Fibroblast of villous mesenchyme (primary cell): ENCODE measurements at regions not wholly inside any gene's neighbourhood (a gene's known extent, or its start where the extent isn't known, plus 50 kb on each side); places are given as distances from the start of the nearest gene placed in this dataset.

Experiments
- DNase-seq: peaks from one replicate; pipeline ENCODE4 v3.0.0-alpha.2; 2010; ENCODE audit warnings: low read depth
- H3K4me3 ChIP-seq: 2 replicates; pipeline ENCODE4 v1.5.1; 2011; ENCODE audit warnings: low read depth, mild to moderate bottlenecking, low read length
- TF ChIP-seq, protein P1 (sequence below): IDR thresholded peaks from 2 replicates; pipeline ENCODE4 v1.5.1; 2012; ENCODE audit warnings: low read depth, mild to moderate bottlenecking, low read length; ENCODE audit not compliant: insufficient read depth

- TF ChIP-seq, protein P1, sequence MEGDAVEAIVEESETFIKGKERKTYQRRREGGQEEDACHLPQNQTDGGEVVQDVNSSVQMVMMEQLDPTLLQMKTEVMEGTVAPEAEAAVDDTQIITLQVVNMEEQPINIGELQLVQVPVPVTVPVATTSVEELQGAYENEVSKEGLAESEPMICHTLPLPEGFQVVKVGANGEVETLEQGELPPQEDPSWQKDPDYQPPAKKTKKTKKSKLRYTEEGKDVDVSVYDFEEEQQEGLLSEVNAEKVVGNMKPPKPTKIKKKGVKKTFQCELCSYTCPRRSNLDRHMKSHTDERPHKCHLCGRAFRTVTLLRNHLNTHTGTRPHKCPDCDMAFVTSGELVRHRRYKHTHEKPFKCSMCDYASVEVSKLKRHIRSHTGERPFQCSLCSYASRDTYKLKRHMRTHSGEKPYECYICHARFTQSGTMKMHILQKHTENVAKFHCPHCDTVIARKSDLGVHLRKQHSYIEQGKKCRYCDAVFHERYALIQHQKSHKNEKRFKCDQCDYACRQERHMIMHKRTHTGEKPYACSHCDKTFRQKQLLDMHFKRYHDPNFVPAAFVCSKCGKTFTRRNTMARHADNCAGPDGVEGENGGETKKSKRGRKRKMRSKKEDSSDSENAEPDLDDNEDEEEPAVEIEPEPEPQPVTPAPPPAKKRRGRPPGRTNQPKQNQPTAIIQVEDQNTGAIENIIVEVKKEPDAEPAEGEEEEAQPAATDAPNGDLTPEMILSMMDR, result no peak
- no peak overlapping the region for H3K4me3 ChIP-seq
- no peak for DNase-seq
Measured at GRCh38 chr12:92541731-92542130, 161.1 kb upstream of the PLEKHG7 start.

GRCh38 chr12:92540782-92541423 lies 161.9 kb upstream of the PLEKHG7 start:
- TF ChIP-seq, protein P1, result no peak

GRCh38 chr12:92539976-92540781 lies 162.6 kb upstream of the PLEKHG7 start:
- DNase-seq, result no peak
- no peak overlapping the region for H3K4me3 ChIP-seq
- TF ChIP-seq, protein P1, result no peak

More at GRCh38 chr12:92540782-92541423, 161.9 kb upstream of the PLEKHG7 start:
- no peak overlapping the region for H3K4me3 ChIP-seq
- no peak for DNase-seq

DNA sequence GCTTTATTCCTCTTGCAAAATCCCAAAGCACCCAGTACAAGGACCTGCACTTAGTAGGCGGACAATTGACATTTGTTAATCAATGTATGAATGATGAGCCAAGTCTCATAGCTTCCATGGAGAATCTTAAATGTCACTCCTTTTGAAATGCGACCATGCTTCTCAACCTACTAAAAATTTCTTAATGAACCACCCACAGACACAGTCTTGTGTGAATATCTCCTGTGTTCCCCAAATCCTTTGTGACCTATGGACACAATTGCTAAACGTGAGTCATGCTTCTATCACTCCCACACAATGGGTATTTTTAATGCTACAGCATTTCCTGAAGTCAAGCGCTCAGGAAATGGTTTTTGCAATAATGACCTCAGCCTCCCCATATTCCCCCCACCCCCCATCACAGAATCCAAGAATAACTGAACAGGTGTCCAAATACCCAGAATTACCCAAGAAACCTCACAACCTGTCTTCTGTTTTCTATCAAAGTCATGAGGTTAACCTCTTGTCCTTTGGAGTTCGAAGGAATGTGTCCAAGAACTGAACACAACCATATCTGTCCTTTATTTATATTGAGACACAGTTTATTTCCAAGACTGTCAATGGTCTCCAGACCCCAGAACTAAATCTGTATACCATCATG lies 163.6 kb upstream of the PLEKHG7 start:
- TF ChIP-seq, protein P1, result no peak
- DNase-seq, result peak; percentile 77
- no peak overlapping the region for H3K4me3 ChIP-seq

- no peak for DNase-seq
- no peak overlapping the region for H3K4me3 ChIP-seq
- TF ChIP-seq, protein P1, result no peak
Measured at GRCh38 chr12:92537290-92537960, 165.4 kb upstream of the PLEKHG7 start.

DNA sequence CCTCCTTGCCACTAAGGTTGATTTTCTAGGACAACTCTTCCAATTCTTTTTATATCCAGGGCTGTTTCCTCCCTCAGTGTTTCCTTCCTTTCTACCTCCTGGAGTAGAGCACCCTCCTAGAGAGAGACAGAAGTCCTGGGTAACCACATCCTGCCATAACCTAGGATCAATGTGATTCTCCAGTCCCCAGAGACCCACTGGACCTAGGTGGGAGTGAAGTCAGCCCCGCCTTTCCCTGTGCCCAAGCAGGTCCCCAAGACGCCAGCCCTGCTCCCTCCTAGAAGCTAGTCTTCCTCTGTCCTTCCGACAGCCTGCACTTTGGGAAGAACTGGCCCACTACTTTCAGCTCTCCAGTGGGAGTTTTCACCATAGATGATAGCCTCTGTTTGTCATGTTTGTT lies 166.8 kb upstream of the PLEKHG7 start:
- no peak overlapping the region for H3K4me3 ChIP-seq
- TF ChIP-seq, protein P1, result no peak
- DNase-seq, result no peak
